HFF-Myc (cell line): ENCODE measurements at regions not wholly inside any gene's neighbourhood (a gene's known extent, or its start where the extent isn't known, plus 50 kb on each side); places are given as distances from the start of the nearest gene placed in this dataset.

Experiments
- DNase-seq: peaks from one replicate; pipeline ENCODE4 v3.0.0-alpha.2; 2011; ENCODE audit warnings: low read depth; ENCODE audit errors: extremely low read depth
- H3K4me3 ChIP-seq: replicated peaks from 2 replicates; pipeline ENCODE4 v1.5.1; 2011; ENCODE audit warnings: low read depth, mild to moderate bottlenecking, control low read depth, low read length
- CTCF ChIP-seq: IDR thresholded peaks from 2 replicates; pipeline ENCODE4 v1.5.1; 2012; ENCODE audit warnings: mild to moderate bottlenecking, low read depth, low read length, control low read depth; ENCODE audit errors: missing control alignments

GRCh38 chr14:44763356-44763755, 198.4 kb downstream of the KLHL28 start:
- H3K4me3 ChIP-seq: no peak overlapping the region
- no peak for DNase-seq
- TF ChIP-seq CTCF: no peak

- H3K4me3 ChIP-seq: no peak overlapping the region
- no peak for DNase-seq
- no peak for TF ChIP-seq CTCF
Measured at GRCh38 chr14:44759277-44759676, 202.5 kb downstream of the KLHL28 start.

GRCh38 chr14:44756554-44756953, 205.2 kb downstream of the KLHL28 start:
- no peak for TF ChIP-seq CTCF
- no peak for DNase-seq

DNA sequence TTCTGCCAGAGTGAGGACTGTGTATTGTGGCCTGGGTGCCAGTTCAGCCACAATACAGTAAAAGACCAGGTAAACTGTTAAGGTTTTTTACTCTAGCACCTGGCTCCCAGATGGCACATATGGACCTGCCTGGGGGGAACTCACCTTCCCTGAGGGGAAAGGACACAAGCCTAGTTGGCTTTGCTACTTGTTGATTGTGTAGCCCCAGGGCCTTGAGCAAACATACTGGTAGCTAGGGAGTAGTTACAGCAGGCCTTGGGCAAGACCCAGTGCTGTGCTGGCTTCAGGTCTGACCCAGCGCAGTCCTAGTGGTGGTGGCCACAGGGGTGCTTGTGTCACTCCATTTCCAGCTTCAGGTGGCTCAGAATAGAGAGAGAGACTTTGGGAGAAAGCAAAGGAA, 216.4 kb downstream of the KLHL28 start:
- no peak for DNase-seq
- TF ChIP-seq CTCF: no peak
- H3K4me3 ChIP-seq: no peak overlapping the region

More at GRCh38 chr14:44756554-44756953, 205.2 kb downstream of the KLHL28 start:
- no peak overlapping the region for H3K4me3 ChIP-seq

- no peak for DNase-seq
- no peak overlapping the region for H3K4me3 ChIP-seq
- no peak for TF ChIP-seq CTCF
Measured at GRCh38 chr14:44742202-44742601, 219.5 kb downstream of the KLHL28 start.

DNA sequence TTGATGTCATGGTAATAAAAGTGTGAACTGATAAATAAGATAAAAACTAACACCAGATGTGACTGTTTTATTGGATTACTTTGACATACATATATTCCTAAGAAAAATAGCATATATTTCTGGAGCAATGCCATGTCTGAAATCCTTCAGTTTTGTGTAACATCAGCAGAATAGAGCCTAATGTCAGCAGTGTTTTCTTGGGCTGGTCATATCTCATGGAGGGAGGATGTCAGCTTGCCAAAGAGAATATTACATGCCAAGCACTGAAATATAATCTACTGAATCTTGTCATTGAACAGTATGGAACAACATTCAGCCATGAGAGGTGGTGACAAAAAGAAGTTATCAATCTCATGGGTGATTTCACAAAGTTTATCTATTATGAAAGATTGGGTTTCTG, 220.3 kb downstream of the KLHL28 start:
- no peak for DNase-seq
- no peak overlapping the region for H3K4me3 ChIP-seq
- TF ChIP-seq CTCF: no peak

DNA sequence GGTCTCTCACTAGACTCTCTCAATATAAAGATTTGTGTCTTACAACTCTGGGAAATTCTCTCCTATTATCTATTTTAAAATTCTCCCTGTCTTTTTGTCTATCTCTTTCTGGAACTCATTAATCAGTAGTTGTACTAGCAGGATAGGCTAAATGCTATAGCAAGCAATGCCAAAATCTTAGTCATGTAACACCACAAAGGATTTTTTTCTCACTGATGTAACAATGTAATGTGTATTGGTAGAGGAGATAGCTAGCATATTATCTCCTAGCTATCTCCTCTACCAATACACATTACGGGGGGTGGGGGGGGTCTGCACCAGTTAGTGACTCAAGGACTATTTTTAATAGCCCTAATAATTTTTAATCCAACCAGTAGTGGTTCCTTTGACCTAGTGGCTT, 225.4 kb downstream of the KLHL28 start:
- H3K4me3 ChIP-seq: no peak overlapping the region
- no peak for TF ChIP-seq CTCF
- DNase-seq: no peak
